Upper lobe of left lung (tissue), 4 donors: ENCODE measurements at regions not wholly inside any gene's neighbourhood (a gene's known extent, or its start where the extent isn't known, plus 50 kb on each side); places are given as distances from the start of the nearest gene placed in this dataset.

ENCODE experiments used
- CTCF ChIP-seq, 6 experiments: fragments of 450-650 bp in 4 of 6; fragments of 200-600 bp in 2 of 6; sonication (generic) in 2 of 6; IDR thresholded peaks; one replicate each; pipeline ENCODE4 v1.5.1; 2016 to 2019; ENCODE audit warnings: antibody characterized with exemption in 6 of 6
- EP300 ChIP-seq, 4 donors: sonication (generic); formaldehyde crosslinking; IDR thresholded peaks; one replicate each; pipeline ENCODE4 v1.5.1; 2017; ENCODE audit warnings: antibody characterized with exemption in 4 of 4, control low read depth in 2 of 4
- POLR2A ChIP-seq, 4 donors: fragments of 450-650 bp; IDR thresholded peaks; one replicate each; pipeline ENCODE4 v1.5.1; 2016 to 2017; ENCODE audit warnings: antibody characterized with exemption in 4 of 4, mild to moderate bottlenecking in 2 of 4
- POLR2AphosphoS5 ChIP-seq, 2 donors: sonication (generic); formaldehyde crosslinking; IDR thresholded peaks; one replicate each; pipeline ENCODE4 v1.5.1; 2017; ENCODE audit warnings: antibody characterized with exemption in 2 of 2

GRCh38 chr1:55650444-55650843 is 435.3 kb upstream of the USP24 start:
- TF ChIP-seq POLR2AphosphoS5 (IDR thresholded peaks at IDR 0.05) (no peak), CTCF (IDR thresholded peaks at IDR 0.05) (no peak), POLR2A (IDR thresholded peaks at IDR 0.05) (no peak), EP300 (IDR thresholded peaks at IDR 0.05) (no peak)
